GM23338 (cell line): ENCODE measurements at regions not wholly inside any gene's neighbourhood (a gene's known extent, or its start where the extent isn't known, plus 50 kb on each side); places are given as distances from the start of the nearest gene placed in this dataset.

Experiments
- ATAC-seq: fragments of 200-7000 bp; cut with Tn5 transposase; 3 replicates; pipeline ENCODE4 v1.9.1; 2020
- DNase-seq: peaks from one replicate; pipeline ENCODE4 v3.0.0-alpha.2; 2015; ENCODE audit warnings: low spot score
- H2AFZ ChIP-seq: fragments of 200-600 bp; sonication (generic); 2 replicates; pipeline ENCODE4 v1.8.0; 2016; ENCODE audit warnings: antibody characterized with exemption, mild to moderate bottlenecking, moderate library complexity
- H3F3A ChIP-seq: fragments of 200-600 bp; sonication (generic); replicated peaks from 2 replicates; pipeline ENCODE4 v1.8.0; 2017; ENCODE audit warnings: antibody characterized with exemption, mixed run types, low read depth
- H3K27ac ChIP-seq: fragments of 200-600 bp; sonication (generic); 2 replicates; pipeline ENCODE4 v1.6.1; 2016; ENCODE audit warnings: low read depth
- H3K27me3 ChIP-seq: fragments of 200-600 bp; sonication (generic); 2 replicates; pipeline ENCODE4 v1.8.0; 2016; ENCODE audit warnings: mild to moderate bottlenecking, mixed run types, moderate library complexity; ENCODE audit not compliant: insufficient read depth
- H3K36me3 ChIP-seq: fragments of 200-600 bp; sonication (generic); 2 replicates; pipeline ENCODE4 v1.8.0; 2016; ENCODE audit warnings: mild to moderate bottlenecking; ENCODE audit not compliant: insufficient read depth
- H3K4me1 ChIP-seq: fragments of 200-600 bp; sonication (generic); 2 replicates; pipeline ENCODE4 v1.8.0; 2016; ENCODE audit warnings: mild to moderate bottlenecking, moderate library complexity; ENCODE audit not compliant: insufficient read depth
- H3K4me2 ChIP-seq: fragments of 200-600 bp; sonication (generic); 2 replicates; pipeline ENCODE4 v1.7.1; 2017; ENCODE audit warnings: mixed run types
- H3K4me3 ChIP-seq: fragments of 200-600 bp; sonication (generic); 2 replicates; pipeline ENCODE4 v1.6.1; 2016; ENCODE audit warnings: mixed run types
- H3K79me2 ChIP-seq: fragments of 200-600 bp; sonication (generic); replicated peaks from 2 replicates; pipeline ENCODE4 v1.8.0; 2017; ENCODE audit warnings: mild to moderate bottlenecking; ENCODE audit not compliant: insufficient read depth
- H3K9me2 ChIP-seq: fragments of 200-600 bp; sonication (generic); 2 replicates; pipeline ENCODE4 v1.8.0; 2017; ENCODE audit not compliant: insufficient read depth
- H4K20me1 ChIP-seq: fragments of 200-600 bp; sonication (generic); replicated peaks from 2 replicates; pipeline ENCODE4 v1.8.0; 2017; ENCODE audit warnings: mild to moderate bottlenecking; ENCODE audit not compliant: insufficient read depth
- H3K27ac Mint-ChIP-seq: 2 replicates; pipeline ENCODE4 v1.8.0; 2020; ENCODE audit warnings: inconsistent platforms, mild to moderate bottlenecking, moderate library complexity, mixed read lengths
- H3K27me3 Mint-ChIP-seq: 3 replicates; pipeline ENCODE4 v1.8.0; 2022; ENCODE audit warnings: low read depth, mild to moderate bottlenecking, moderate library complexity, mixed read lengths, inconsistent platforms; ENCODE audit not compliant: insufficient read depth, poor library complexity
- H3K36me3 Mint-ChIP-seq: 3 replicates; pipeline ENCODE4 v1.8.0; 2021; ENCODE audit warnings: low read depth, mild to moderate bottlenecking, inconsistent platforms, moderate library complexity, mixed read lengths
- H3K4me1 Mint-ChIP-seq: 3 replicates; pipeline ENCODE4 v1.8.0; 2020; ENCODE audit warnings: mild to moderate bottlenecking, inconsistent platforms, mixed read lengths
- H3K4me3 Mint-ChIP-seq: 3 replicates; pipeline ENCODE4 v1.8.0; 2021; ENCODE audit warnings: moderate library complexity, mild to moderate bottlenecking, inconsistent platforms, mixed read lengths
- H3K9me3 Mint-ChIP-seq: 3 replicates; pipeline ENCODE4 v1.8.0; 2020; ENCODE audit warnings: moderate library complexity, mild to moderate bottlenecking, inconsistent platforms, mixed read lengths
- CREB1 ChIP-seq: fragments of 250-450 bp; sonication (Bioruptor Pico); IDR thresholded peaks from 2 replicates; pipeline ENCODE4 v1.5.0; 2020; ENCODE audit warnings: low read depth, mild to moderate bottlenecking, moderate library complexity
- EZH2 ChIP-seq: fragments of 200-600 bp; sonication (generic); IDR thresholded peaks from one replicate; pipeline ENCODE4 v1.8.0; 2017; ENCODE audit warnings: antibody characterized with exemption, mild to moderate bottlenecking, low read depth; ENCODE audit not compliant: unreplicated experiment
- EZH2phosphoT487 ChIP-seq: fragments of 200-600 bp; sonication (generic); IDR thresholded peaks from one replicate; pipeline ENCODE4 v1.8.1; 2018; ENCODE audit warnings: antibody characterized with exemption; ENCODE audit not compliant: unreplicated experiment
- JUNB ChIP-seq: IDR thresholded peaks from one replicate; pipeline ENCODE4 v1.6.1; 2016; ENCODE audit warnings: antibody characterized with exemption; ENCODE audit not compliant: unreplicated experiment
- NANOG ChIP-seq: IDR thresholded peaks from 2 replicates; pipeline ENCODE4 v1.6.1; 2016; ENCODE audit warnings: antibody characterized with exemption, borderline replicate concordance
- POLR2AphosphoS5 ChIP-seq: IDR thresholded peaks from 2 replicates; pipeline ENCODE4 v1.6.1; 2016; ENCODE audit warnings: antibody characterized with exemption, low read depth
- STAT1 ChIP-seq: IDR thresholded peaks from one replicate; pipeline ENCODE4 v1.6.1; 2016; ENCODE audit warnings: antibody characterized with exemption; ENCODE audit not compliant: unreplicated experiment
- ZNF114 ChIP-seq: fragments of 250-450 bp; sonication (Bioruptor Pico); IDR thresholded peaks from 2 replicates; pipeline ENCODE4 v1.5.0; 2020; ENCODE audit warnings: mild to moderate bottlenecking, moderate library complexity
- ZNF331 ChIP-seq: fragments of 250-450 bp; sonication (Bioruptor Pico); IDR thresholded peaks from 2 replicates; pipeline ENCODE4 v1.5.0; 2020; ENCODE audit warnings: low read depth, mild to moderate bottlenecking, moderate library complexity
- TF ChIP-seq, protein P1 (sequence below): IDR thresholded peaks from 2 replicates; pipeline ENCODE4 v1.6.1; 2016; ENCODE audit warnings: antibody characterized with exemption
- TF ChIP-seq, protein P2 (sequence below), 2 experiments: fragments of 200-600 bp in 1 of 2; sonication (generic) in 1 of 2; conservative IDR thresholded peaks; 2 replicates each; pipeline versions ENCODE4 v1.5.1 to v1.6.1; 2016 to 2017; ENCODE audit warnings: antibody characterized with exemption in 2 of 2, low read depth in 2 of 2, mild to moderate bottlenecking in 2 of 2, moderate library complexity in 1 of 2
- TF ChIP-seq, protein P3 (sequence below): fragments of 250-450 bp; sonication (Bioruptor Pico); IDR thresholded peaks from 2 replicates; pipeline ENCODE4 v1.5.0; 2020; ENCODE audit warnings: mild to moderate bottlenecking, moderate library complexity
- TF ChIP-seq, protein P4 (sequence below): IDR thresholded peaks from one replicate; pipeline ENCODE4 v1.6.1; 2018; ENCODE audit warnings: antibody characterized with exemption; ENCODE audit not compliant: unreplicated experiment

DNA sequence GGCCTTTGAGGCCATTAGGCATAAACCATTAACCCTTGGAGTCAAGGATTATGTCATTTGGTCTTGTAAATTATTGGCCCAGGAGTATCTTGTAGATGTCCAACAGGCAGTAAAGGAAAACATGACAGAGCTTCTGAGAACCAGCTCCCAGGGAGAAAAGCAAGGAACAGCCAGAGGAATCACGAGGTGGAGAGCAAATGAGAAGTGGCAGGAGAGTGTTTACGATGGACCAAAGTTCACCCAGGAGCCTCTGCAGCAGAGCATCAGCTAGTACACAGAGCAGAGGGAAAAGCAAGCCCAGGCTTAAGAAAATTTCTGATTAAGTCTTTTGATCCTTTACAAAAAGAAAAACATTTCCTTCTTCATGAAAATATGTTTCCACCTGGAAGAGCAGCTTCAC is 206.2 kb downstream of the NDUFS4 start:
- H4K20me1 ChIP-seq, result no peaks in the 10 kb centered on the region
- ATAC-seq, result no peak
- Mint-ChIP-seq H3K27me3 (peaks cover 1% of the 10 kb centered on the region), H3K27ac (no peak overlapping the region), H3K36me3 (peaks cover 3% of the 10 kb centered on the region; the same call in 2 of the 3 replicates), H3K4me3 (no peak overlapping the region), H3K4me1 (no peaks in the 10 kb centered on the region), H3K9me3 (peaks cover 11% of the 10 kb centered on the region)
- no peaks in the 10 kb centered on the region for H3K27me3 ChIP-seq
- no peak overlapping the region for H3K27ac ChIP-seq
- H2AFZ ChIP-seq, result no peak overlapping the region
- no peak overlapping the region for H3K4me2 ChIP-seq
- H3F3A ChIP-seq, result no peaks in the 10 kb centered on the region
- H3K36me3 ChIP-seq, result no peaks in the 10 kb centered on the region; the same call in 1 of the 2 replicates
- no peak for DNase-seq
- no peak overlapping the region for H3K4me3 ChIP-seq
- TF ChIP-seq, protein P1, sequence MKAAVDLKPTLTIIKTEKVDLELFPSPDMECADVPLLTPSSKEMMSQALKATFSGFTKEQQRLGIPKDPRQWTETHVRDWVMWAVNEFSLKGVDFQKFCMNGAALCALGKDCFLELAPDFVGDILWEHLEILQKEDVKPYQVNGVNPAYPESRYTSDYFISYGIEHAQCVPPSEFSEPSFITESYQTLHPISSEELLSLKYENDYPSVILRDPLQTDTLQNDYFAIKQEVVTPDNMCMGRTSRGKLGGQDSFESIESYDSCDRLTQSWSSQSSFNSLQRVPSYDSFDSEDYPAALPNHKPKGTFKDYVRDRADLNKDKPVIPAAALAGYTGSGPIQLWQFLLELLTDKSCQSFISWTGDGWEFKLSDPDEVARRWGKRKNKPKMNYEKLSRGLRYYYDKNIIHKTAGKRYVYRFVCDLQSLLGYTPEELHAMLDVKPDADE, result no peak
- TF ChIP-seq, protein P2, sequence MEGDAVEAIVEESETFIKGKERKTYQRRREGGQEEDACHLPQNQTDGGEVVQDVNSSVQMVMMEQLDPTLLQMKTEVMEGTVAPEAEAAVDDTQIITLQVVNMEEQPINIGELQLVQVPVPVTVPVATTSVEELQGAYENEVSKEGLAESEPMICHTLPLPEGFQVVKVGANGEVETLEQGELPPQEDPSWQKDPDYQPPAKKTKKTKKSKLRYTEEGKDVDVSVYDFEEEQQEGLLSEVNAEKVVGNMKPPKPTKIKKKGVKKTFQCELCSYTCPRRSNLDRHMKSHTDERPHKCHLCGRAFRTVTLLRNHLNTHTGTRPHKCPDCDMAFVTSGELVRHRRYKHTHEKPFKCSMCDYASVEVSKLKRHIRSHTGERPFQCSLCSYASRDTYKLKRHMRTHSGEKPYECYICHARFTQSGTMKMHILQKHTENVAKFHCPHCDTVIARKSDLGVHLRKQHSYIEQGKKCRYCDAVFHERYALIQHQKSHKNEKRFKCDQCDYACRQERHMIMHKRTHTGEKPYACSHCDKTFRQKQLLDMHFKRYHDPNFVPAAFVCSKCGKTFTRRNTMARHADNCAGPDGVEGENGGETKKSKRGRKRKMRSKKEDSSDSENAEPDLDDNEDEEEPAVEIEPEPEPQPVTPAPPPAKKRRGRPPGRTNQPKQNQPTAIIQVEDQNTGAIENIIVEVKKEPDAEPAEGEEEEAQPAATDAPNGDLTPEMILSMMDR (conservative IDR thresholded peaks at IDR 0.05; ENCODE audit: low read depth in 2 of 2), result no peak
- no peak for TF ChIP-seq ZNF114 (CRISPR knock-in tag)
- no peak for TF ChIP-seq ZNF331 (CRISPR knock-in tag)
- TF ChIP-seq JUNB, result no peak
- TF ChIP-seq STAT1, result no peak
- TF ChIP-seq EZH2, result no peak
- TF ChIP-seq, protein P3, sequence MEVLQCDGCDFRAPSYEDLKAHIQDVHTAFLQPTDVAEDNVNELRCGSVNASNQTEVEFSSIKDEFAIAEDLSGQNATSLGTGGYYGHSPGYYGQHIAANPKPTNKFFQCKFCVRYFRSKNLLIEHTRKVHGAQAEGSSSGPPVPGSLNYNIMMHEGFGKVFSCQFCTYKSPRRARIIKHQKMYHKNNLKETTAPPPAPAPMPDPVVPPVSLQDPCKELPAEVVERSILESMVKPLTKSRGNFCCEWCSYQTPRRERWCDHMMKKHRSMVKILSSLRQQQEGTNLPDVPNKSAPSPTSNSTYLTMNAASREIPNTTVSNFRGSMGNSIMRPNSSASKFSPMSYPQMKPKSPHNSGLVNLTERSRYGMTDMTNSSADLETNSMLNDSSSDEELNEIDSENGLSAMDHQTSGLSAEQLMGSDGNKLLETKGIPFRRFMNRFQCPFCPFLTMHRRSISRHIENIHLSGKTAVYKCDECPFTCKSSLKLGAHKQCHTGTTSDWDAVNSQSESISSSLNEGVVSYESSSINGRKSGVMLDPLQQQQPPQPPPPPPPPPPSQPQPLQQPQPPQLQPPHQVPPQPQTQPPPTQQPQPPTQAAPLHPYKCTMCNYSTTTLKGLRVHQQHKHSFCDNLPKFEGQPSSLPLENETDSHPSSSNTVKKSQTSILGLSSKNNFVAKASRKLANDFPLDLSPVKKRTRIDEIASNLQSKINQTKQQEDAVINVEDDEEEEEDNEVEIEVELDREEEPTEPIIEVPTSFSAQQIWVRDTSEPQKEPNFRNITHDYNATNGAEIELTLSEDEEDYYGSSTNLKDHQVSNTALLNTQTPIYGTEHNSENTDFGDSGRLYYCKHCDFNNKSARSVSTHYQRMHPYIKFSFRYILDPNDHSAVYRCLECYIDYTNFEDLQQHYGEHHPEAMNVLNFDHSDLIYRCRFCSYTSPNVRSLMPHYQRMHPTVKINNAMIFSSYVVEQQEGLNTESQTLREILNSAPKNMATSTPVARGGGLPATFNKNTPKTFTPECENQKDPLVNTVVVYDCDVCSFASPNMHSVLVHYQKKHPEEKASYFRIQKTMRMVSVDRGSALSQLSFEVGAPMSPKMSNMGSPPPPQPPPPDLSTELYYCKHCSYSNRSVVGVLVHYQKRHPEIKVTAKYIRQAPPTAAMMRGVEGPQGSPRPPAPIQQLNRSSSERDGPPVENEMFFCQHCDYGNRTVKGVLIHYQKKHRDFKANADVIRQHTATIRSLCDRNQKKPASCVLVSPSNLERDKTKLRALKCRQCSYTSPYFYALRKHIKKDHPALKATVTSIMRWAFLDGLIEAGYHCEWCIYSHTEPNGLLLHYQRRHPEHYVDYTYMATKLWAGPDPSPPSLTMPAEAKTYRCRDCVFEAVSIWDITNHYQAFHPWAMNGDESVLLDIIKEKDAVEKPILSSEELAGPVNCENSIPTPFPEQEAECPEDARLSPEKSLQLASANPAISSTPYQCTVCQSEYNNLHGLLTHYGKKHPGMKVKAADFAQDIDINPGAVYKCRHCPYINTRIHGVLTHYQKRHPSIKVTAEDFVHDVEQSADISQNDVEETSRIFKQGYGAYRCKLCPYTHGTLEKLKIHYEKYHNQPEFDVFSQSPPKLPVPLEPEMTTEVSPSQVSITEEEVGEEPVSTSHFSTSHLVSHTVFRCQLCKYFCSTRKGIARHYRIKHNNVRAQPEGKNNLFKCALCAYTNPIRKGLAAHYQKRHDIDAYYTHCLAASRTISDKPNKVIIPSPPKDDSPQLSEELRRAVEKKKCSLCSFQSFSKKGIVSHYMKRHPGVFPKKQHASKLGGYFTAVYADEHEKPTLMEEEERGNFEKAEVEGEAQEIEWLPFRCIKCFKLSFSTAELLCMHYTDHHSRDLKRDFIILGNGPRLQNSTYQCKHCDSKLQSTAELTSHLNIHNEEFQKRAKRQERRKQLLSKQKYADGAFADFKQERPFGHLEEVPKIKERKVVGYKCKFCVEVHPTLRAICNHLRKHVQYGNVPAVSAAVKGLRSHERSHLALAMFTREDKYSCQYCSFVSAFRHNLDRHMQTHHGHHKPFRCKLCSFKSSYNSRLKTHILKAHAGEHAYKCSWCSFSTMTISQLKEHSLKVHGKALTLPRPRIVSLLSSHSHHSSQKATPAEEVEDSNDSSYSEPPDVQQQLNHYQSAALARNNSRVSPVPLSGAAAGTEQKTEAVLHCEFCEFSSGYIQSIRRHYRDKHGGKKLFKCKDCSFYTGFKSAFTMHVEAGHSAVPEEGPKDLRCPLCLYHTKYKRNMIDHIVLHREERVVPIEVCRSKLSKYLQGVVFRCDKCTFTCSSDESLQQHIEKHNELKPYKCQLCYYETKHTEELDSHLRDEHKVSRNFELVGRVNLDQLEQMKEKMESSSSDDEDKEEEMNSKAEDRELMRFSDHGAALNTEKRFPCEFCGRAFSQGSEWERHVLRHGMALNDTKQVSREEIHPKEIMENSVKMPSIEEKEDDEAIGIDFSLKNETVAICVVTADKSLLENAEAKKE (CRISPR knock-in tag), result no peak
- TF ChIP-seq NANOG, result no peak
- TF ChIP-seq CREB1 (CRISPR knock-in tag), result no peak
- TF ChIP-seq, protein P4, sequence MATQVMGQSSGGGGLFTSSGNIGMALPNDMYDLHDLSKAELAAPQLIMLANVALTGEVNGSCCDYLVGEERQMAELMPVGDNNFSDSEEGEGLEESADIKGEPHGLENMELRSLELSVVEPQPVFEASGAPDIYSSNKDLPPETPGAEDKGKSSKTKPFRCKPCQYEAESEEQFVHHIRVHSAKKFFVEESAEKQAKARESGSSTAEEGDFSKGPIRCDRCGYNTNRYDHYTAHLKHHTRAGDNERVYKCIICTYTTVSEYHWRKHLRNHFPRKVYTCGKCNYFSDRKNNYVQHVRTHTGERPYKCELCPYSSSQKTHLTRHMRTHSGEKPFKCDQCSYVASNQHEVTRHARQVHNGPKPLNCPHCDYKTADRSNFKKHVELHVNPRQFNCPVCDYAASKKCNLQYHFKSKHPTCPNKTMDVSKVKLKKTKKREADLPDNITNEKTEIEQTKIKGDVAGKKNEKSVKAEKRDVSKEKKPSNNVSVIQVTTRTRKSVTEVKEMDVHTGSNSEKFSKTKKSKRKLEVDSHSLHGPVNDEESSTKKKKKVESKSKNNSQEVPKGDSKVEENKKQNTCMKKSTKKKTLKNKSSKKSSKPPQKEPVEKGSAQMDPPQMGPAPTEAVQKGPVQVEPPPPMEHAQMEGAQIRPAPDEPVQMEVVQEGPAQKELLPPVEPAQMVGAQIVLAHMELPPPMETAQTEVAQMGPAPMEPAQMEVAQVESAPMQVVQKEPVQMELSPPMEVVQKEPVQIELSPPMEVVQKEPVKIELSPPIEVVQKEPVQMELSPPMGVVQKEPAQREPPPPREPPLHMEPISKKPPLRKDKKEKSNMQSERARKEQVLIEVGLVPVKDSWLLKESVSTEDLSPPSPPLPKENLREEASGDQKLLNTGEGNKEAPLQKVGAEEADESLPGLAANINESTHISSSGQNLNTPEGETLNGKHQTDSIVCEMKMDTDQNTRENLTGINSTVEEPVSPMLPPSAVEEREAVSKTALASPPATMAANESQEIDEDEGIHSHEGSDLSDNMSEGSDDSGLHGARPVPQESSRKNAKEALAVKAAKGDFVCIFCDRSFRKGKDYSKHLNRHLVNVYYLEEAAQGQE, result no peak
- no peak for TF ChIP-seq EZH2phosphoT487
- TF ChIP-seq POLR2AphosphoS5, result no peak
- H3K9me2 ChIP-seq, result peaks cover 5% of the 10 kb centered on the region; the same call in 1 of the 2 replicates
- H3K79me2 ChIP-seq, result no peaks in the 10 kb centered on the region
- H3K4me1 ChIP-seq, result no peaks in the 10 kb centered on the region
